AG08396 (cell line): ENCODE measurements at regions not wholly inside any gene's neighbourhood (a gene's known extent, or its start where the extent isn't known, plus 50 kb on each side); places are given as distances from the start of the nearest gene placed in this dataset.
A peak's percentile ranks its signal among the peaks of the same experiment; 100 is the strongest.

Experiments used
- DNase-seq: peaks from one replicate; pipeline ENCODE4 v3.0.0; 2012; ENCODE audit warnings: low spot score, mixed read lengths

DNA sequence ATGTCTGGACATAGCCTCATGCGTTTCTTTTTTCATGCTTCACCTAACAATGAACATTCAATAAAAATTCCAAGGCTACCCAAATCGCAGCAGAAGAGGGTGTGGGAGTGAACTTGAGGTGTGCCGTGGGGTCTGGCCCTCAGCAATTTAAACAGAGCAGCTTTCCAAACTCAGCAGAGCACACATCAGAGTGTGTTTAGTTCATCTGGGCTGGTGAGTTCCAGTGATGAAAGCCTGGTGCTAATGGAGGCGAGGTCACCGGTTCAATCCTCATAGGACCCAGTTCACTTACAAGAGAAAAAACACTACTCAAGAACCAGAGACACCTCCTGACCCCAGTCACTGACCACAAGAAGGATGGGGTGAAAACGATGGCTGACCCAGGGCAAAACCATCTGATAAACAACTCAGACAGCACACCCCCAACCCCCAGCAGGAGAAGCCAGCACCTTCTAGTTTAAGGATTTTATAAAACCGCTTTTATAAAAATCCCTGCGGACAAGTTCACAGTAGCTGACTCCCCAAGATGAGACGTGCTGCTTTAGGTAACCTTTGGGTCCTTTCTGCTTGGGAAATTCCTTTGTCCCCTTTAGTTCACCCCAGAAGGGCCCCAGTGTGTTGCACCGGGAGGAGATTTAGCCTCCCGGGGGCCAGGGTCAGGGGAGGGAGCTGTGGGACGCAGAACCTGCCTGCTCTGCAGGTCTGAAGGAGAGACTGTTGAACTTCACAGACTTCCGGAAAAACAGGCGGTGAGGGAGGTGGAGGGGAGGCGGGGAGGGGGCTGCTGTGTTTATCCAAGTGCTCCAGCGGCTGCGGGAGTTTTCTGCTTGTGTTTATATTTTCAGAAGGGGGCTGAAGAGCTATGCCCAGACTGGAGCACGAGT lies 152.7 kb upstream of the SOX11 start:
- DNase-seq, result no peak

- no peak for DNase-seq
Observed at GRCh38 chr2:5540856-5541255, 151.3 kb upstream of the SOX11 start.

GRCh38 chr2:5544205-5544786 lies 147.9 kb upstream of the SOX11 start:
- DNase-seq, result no peak

- no peak for DNase-seq
Observed at GRCh38 chr2:5546181-5546580, 146.0 kb upstream of the SOX11 start.

GRCh38 chr2:5548991-5549715 lies 143.0 kb upstream of the SOX11 start:
- DNase-seq, result no peak

GRCh38 chr2:5549771-5550170 lies 142.4 kb upstream of the SOX11 start:
- no peak for DNase-seq

DNA sequence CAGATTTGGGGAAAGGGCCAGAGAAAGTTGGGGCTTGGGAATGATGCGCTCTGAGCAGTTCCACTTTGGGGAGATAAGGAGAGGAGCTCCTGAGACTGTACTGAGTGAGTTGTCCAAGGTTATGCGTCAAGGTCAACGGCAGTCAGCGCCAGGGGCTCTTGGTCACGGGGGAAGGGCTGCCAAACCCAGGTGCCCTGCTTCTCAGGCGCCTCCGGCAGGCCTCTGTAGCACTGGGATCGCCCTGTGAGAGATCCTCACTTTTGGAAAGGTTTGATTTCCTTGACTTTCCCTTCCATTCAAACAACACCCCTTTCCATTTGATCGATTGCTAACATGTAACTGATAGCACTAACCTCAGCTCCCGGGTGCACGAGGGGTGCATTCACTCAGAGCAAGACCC lies 136.5 kb upstream of the SOX11 start:
- DNase-seq, result no peak

DNA sequence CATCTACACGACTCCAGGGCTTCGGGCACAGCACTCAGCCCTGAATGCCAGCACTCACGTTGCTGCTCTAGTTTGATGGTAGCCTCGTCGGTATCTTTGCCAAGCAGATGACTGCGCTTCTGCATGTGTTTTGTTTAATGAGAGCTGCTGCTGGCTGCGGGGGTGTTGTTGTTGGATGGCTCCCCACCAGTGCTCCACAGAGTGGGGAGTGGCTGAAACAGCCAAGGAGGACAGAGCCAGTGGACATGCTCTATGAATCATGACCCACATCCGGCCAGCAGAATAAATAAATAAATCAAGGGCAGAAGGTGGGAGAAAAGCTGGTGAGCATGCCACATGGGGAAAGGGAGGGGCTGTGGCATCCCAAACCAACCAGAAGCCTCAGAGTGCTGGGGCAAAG lies 131.2 kb upstream of the SOX11 start:
- DNase-seq, result peak; percentile 16

- no peak for DNase-seq
Observed at GRCh38 chr2:5562426-5562825, 129.8 kb upstream of the SOX11 start.

- DNase-seq, result no peak
Observed at GRCh38 chr2:5562865-5563264, 129.3 kb upstream of the SOX11 start.

DNA sequence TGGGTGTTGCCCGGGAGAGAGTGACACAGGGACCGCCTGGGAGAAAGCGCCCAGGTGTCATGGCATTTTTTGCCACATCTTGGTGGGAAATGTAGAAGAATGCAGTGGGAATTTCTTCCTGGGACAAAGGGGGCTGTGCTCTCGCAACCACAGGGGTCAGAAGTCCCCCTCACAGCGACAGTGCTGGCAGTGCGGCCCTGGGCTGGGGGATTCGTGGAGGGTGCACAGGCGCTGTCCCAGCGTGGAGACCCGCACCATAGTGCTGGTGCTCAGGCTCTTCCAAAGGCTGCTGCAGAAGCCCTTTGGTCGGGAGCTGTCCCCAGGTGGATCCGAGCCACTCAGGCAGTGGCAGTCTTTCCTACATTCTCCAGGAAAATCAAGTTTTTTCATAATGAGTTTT lies 128.8 kb upstream of the SOX11 start:
- DNase-seq, result no peak

GRCh38 chr2:5569256-5569655 lies 122.9 kb upstream of the SOX11 start:
- DNase-seq, result no peak

DNA sequence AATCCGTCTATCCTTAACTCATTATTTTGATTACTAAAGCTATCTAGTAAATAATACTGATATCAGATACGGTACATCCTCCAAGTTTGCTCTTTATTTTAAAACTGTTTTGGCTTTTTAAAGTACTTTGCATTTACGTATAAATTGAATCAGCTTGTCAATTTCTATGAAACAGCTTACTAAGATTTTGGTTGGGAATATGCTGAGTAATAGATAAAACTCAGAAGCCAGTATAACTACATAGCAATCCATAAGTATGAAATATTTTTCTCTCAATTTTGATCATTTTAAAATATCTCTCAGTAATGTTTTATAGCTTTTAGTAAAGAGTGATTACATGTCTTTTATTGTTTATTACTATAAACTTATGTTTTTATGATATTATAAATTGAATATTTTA lies 116.2 kb upstream of the SOX11 start:
- no peak for DNase-seq

- no peak for DNase-seq
Observed at GRCh38 chr2:5587766-5588165, 104.4 kb upstream of the SOX11 start.

GRCh38 chr2:5588601-5589000 lies 103.6 kb upstream of the SOX11 start:
- DNase-seq, result no peak

- DNase-seq, result no peak
Observed at GRCh38 chr2:5589183-5589582, 103.0 kb upstream of the SOX11 start.

DNA sequence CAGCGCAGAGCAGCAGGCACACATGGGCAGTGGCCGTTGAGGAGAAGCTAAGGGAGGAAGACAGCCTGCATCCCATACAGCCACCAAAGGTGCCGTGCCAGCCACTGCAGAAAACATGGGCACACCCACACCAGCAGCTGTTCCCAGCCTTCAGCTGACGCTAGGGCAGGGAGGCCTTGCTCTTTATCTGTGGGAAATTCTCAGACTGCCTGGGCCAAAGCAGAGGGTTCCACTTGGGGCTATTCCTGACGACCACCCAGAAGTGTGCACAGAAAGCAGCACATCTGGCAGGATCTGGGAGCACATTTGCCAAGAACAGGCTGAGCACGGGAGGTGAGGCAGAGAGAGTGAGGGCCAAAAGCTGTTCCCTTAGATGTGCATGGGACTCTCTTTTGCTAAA lies 101.3 kb upstream of the SOX11 start:
- no peak for DNase-seq

- no peak for DNase-seq
Observed at GRCh38 chr2:5592916-5593315, 99.3 kb upstream of the SOX11 start.

GRCh38 chr2:5594249-5594695 lies 97.9 kb upstream of the SOX11 start:
- no peak for DNase-seq

GRCh38 chr2:5596868-5597267 lies 95.3 kb upstream of the SOX11 start:
- DNase-seq, result no peak

DNA sequence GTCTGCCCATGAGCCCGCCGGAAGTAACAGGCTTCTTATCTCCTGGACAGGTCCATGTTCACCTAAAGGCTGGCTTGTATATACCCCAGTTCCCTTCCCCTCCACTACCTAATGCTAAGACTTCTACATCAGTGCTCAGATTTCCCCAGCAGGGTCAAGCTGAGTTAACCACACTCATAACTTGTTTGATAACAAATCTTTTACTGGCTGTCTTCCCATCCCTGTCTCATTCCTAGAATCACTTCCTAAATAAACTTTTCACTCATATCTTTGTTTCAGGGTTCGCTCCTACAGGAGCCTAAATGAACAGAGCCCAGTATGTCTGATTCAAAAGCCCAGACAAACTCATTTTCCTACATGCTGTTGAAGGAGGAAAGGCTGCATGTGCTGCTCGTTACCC lies 94.0 kb upstream of the SOX11 start:
- DNase-seq, result no peak

GRCh38 chr2:5609201-5609600 lies 83.0 kb upstream of the SOX11 start:
- no peak for DNase-seq

DNA sequence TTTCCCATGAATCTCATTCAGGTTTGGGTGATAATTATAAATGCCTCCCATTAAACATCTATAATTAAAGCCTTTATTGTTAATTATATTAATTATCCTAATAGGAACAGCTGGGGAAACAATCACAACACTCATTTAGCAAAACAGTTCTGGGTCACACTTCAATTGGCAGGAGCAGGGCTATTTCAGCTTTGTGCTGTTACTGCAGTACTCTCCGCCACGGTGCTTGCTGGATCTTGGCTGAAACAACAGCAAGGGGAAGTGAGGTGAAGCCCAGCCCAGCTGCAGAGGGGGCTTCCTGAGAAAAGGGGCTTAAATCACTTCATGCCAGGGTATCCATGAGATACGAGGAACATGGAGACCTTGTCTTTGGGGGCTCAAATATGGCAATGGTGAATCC lies 79.5 kb upstream of the SOX11 start:
- no peak for DNase-seq
